ENCODE measurements at regions not wholly inside any gene's neighbourhood (a gene's known extent, or its start where the extent isn't known, plus 50 kb on each side); places are given as distances from the start of the nearest gene placed in this dataset.

DNA sequence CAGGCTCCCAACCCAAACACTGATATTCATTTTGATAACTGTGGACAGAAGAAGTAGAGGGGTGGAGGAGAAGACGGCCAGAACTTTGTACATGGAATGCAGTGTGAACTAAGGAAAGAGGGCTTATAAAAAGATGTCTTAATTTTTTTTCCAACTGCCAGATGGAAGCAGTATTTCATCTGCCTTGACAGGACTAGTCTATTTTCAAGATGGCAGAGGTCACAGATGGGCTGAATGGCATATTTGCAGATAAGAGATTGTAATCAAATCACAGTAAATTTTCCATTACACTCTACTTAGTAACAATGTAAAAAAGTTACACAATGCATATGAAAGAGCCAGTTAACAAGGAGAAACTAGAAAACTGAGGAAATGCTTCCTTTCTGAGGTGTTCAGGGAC, 246.8 kb upstream of the FMN2 start:
- H3K4me2 ChIP-seq, result no peak overlapping the region
- TF ChIP-seq EZH2phosphoT487 (IDR thresholded peaks at IDR 0.05; ENCODE audit: low read depth, severe bottlenecking, unreplicated experiment) (no peak), EZH2 (IDR thresholded peaks at IDR 0.05; ENCODE audit: borderline replicate concordance) (no peak)
- TF ChIP-seq, protein P1, sequence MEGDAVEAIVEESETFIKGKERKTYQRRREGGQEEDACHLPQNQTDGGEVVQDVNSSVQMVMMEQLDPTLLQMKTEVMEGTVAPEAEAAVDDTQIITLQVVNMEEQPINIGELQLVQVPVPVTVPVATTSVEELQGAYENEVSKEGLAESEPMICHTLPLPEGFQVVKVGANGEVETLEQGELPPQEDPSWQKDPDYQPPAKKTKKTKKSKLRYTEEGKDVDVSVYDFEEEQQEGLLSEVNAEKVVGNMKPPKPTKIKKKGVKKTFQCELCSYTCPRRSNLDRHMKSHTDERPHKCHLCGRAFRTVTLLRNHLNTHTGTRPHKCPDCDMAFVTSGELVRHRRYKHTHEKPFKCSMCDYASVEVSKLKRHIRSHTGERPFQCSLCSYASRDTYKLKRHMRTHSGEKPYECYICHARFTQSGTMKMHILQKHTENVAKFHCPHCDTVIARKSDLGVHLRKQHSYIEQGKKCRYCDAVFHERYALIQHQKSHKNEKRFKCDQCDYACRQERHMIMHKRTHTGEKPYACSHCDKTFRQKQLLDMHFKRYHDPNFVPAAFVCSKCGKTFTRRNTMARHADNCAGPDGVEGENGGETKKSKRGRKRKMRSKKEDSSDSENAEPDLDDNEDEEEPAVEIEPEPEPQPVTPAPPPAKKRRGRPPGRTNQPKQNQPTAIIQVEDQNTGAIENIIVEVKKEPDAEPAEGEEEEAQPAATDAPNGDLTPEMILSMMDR (IDR thresholded peaks at IDR 0.05; ENCODE audit: poor library complexity), result no peak

DNA sequence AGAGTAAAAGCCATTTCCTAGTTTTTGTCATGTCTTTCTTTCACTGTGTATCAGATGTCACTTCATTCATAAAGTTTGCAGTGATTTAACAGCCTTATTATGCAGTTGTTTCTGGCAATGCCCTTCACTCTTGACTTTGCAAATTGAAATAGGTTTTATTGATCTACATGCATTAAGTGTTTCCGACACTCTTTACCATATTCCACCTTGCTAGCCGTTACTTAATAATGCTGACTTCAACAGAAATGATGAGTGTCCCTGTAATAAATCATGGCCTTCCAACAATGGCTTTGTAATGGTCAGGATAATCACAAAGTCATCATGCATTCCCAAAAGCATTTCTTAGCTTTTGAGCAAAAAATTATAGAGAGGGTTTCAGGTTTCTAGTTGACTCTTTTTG, 236.8 kb upstream of the FMN2 start:
- Histone ChIP-seq H3K9me3 (ENCODE audit: low read depth) (no peaks in the 10 kb centered on the region), H3K4me2 (no peak overlapping the region), H3K36me3 (replicated peaks; ENCODE audit: insufficient read depth, low read depth) (no peaks in the 10 kb centered on the region), H3K79me2 (no peaks in the 10 kb centered on the region), H3K9me2 (replicated peaks; ENCODE audit: insufficient read depth) (no peaks in the 10 kb centered on the region), H3K4me3 (no peak overlapping the region), H3K27me3 (no peaks in the 10 kb centered on the region), H3K4me1 (ENCODE audit: insufficient read depth) (no peaks in the 10 kb centered on the region), H4K20me1 (ENCODE audit: insufficient read depth, poor library complexity, severe bottlenecking) (no peaks in the 10 kb centered on the region), H3K27ac (no peak overlapping the region), H2AFZ (no peak overlapping the region)
- no peak for TF ChIP-seq EZH2 (IDR thresholded peaks at IDR 0.05; ENCODE audit: borderline replicate concordance)
- TF ChIP-seq, protein P1 (IDR thresholded peaks at IDR 0.05; ENCODE audit: poor library complexity), result no peak
- TF ChIP-seq EZH2phosphoT487 (IDR thresholded peaks at IDR 0.05; ENCODE audit: low read depth, severe bottlenecking, unreplicated experiment), result no peak
- 84% methylated on average over 2 of the region's 2 CpGs for WGBS (ENCODE audit: low lambda C conversion rate, missing lambda C conversion rate)
- DNase-seq (ENCODE audit: low spot score), result no peak

More for the DNA sequence above, 246.8 kb upstream of the FMN2 start:
- WGBS (ENCODE audit: low lambda C conversion rate, missing lambda C conversion rate), result 83% methylated on average over 1 of the region's 1 CpG
- no peak for DNase-seq (ENCODE audit: low spot score)
- Histone ChIP-seq H3K27me3 (no peaks in the 10 kb centered on the region), H2AFZ (no peak overlapping the region), H3K9me3 (ENCODE audit: low read depth) (no peaks in the 10 kb centered on the region), H3K4me1 (ENCODE audit: insufficient read depth) (no peaks in the 10 kb centered on the region), H3K4me3 (no peak overlapping the region), H3K9me2 (replicated peaks; ENCODE audit: insufficient read depth) (no peaks in the 10 kb centered on the region), H4K20me1 (ENCODE audit: insufficient read depth, poor library complexity, severe bottlenecking) (no peaks in the 10 kb centered on the region), H3K27ac (no peak overlapping the region), H3K36me3 (replicated peaks; ENCODE audit: insufficient read depth, low read depth) (no peaks in the 10 kb centered on the region), H3K79me2 (no peaks in the 10 kb centered on the region)

DNA sequence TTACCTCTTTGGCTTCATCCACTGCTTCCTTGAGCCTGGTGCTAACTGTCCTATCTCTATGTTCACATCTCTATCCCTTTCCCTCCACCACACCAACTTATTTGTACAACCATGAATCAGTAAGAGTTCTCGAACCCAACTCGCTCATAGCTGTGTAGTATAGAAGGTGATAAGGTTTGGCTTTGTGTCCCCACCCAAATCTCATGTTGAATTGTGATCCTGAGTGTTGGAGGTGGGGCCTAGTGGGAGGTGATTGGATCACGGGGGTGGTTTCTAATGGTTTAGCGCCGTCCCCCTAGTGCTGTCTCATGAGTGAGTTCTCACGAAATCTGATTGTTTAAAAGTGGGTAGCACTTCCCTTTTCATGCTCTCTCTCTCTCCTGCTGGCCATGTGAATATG, 235.6 kb upstream of the FMN2 start:
- Histone ChIP-seq H3K4me2 (no peak overlapping the region), H3K9me2 (replicated peaks; ENCODE audit: insufficient read depth) (no peaks in the 10 kb centered on the region), H3K36me3 (replicated peaks; ENCODE audit: insufficient read depth, low read depth) (no peaks in the 10 kb centered on the region), H3K4me3 (no peak overlapping the region), H3K4me1 (ENCODE audit: insufficient read depth) (no peaks in the 10 kb centered on the region), H3K27me3 (no peaks in the 10 kb centered on the region), H3K9me3 (ENCODE audit: low read depth) (no peaks in the 10 kb centered on the region), H2AFZ (no peak overlapping the region), H3K27ac (no peak overlapping the region), H4K20me1 (ENCODE audit: insufficient read depth, poor library complexity, severe bottlenecking) (no peaks in the 10 kb centered on the region), H3K79me2 (no peaks in the 10 kb centered on the region)
- WGBS (ENCODE audit: low lambda C conversion rate, missing lambda C conversion rate), result 78% methylated on average over 6 of the region's 6 CpGs
- TF ChIP-seq, protein P1 (IDR thresholded peaks at IDR 0.05; ENCODE audit: poor library complexity), result no peak
- TF ChIP-seq EZH2 (IDR thresholded peaks at IDR 0.05; ENCODE audit: borderline replicate concordance) (no peak), EZH2phosphoT487 (IDR thresholded peaks at IDR 0.05; ENCODE audit: low read depth, severe bottlenecking, unreplicated experiment) (no peak)
- no peak for DNase-seq (ENCODE audit: low spot score)

DNA sequence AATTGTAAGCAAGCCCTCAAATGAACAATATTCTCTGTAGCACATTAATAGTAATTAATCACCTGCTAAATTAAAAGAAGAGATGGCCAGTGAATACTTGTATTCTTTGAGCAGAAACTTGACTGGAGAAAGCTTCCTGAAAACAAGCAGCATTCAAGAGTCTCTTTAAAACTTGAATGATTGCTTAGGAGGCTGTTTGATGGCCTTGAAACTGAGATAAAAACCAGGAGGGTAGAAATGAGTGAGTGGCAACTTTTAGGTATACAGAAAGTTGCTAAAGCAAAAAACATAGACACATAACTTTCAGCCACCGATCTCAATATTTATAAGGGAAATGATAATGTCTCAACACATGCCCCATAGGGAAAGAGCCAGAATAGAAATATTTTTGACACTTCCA, 234.8 kb upstream of the FMN2 start:
- no peak for DNase-seq (ENCODE audit: low spot score)
- Histone ChIP-seq H2AFZ (no peak overlapping the region), H3K36me3 (replicated peaks; ENCODE audit: insufficient read depth, low read depth) (no peaks in the 10 kb centered on the region), H4K20me1 (ENCODE audit: insufficient read depth, poor library complexity, severe bottlenecking) (no peaks in the 10 kb centered on the region), H3K4me1 (ENCODE audit: insufficient read depth) (no peaks in the 10 kb centered on the region), H3K4me3 (no peak overlapping the region), H3K4me2 (peak overlapping the region; percentile 45), H3K79me2 (no peaks in the 10 kb centered on the region), H3K27ac (no peak overlapping the region), H3K9me3 (ENCODE audit: low read depth) (no peaks in the 10 kb centered on the region), H3K27me3 (no peaks in the 10 kb centered on the region), H3K9me2 (replicated peaks; ENCODE audit: insufficient read depth) (no peaks in the 10 kb centered on the region)
- TF ChIP-seq EZH2 (IDR thresholded peaks at IDR 0.05; ENCODE audit: borderline replicate concordance), result no peak
- no peak for TF ChIP-seq EZH2phosphoT487 (IDR thresholded peaks at IDR 0.05; ENCODE audit: low read depth, severe bottlenecking, unreplicated experiment)
- TF ChIP-seq, protein P1 (IDR thresholded peaks at IDR 0.05; ENCODE audit: poor library complexity), result no peak
- 100% methylated on average over 1 of the region's 1 CpG for WGBS (ENCODE audit: low lambda C conversion rate, missing lambda C conversion rate)

All from hepatocyte (in vitro differentiated cells).